Muscle layer of colon (tissue), 2 donors: ENCODE measurements at regions not wholly inside any gene's neighbourhood (a gene's known extent, or its start where the extent isn't known, plus 50 kb on each side); places are given as distances from the start of the nearest gene placed in this dataset.
"Not testable (repeated sequence)": the region's sequence is repeated elsewhere in the genome, so short reads cannot be mapped to it uniquely, and the experiment has no call there.

Experiments
- H3K27ac ChIP-seq: one replicate; pipeline ENCODE4 v1.7.0; 2013; ENCODE audit warnings: low read depth, mild to moderate bottlenecking, low read length, moderate library complexity
- H3K27me3 ChIP-seq, 2 donors: one replicate each; pipeline ENCODE4 v1.7.0; 2013; ENCODE audit warnings: low read length in 2 of 2, mild to moderate bottlenecking in 2 of 2; ENCODE audit not compliant: insufficient read depth in 2 of 2, control insufficient read depth in 1 of 2
- H3K36me3 ChIP-seq: one replicate; pipeline ENCODE4 v1.7.0; 2013; ENCODE audit warnings: mild to moderate bottlenecking, low read length; ENCODE audit not compliant: insufficient read depth
- H3K4me1 ChIP-seq: one replicate; pipeline ENCODE4 v1.7.0; 2013; ENCODE audit warnings: mild to moderate bottlenecking, low read length; ENCODE audit not compliant: insufficient read depth
- H3K4me3 ChIP-seq, 2 donors: one replicate each; pipeline ENCODE4 v1.7.0; 2013; ENCODE audit warnings: low read length in 2 of 2, low read depth in 1 of 2, mild to moderate bottlenecking in 1 of 2, moderate library complexity in 1 of 2
- H3K9ac ChIP-seq: one replicate; pipeline ENCODE4 v1.7.0; 2013; ENCODE audit warnings: low read length
- H3K9me3 ChIP-seq: one replicate; pipeline ENCODE4 v1.7.0; 2013; ENCODE audit warnings: mild to moderate bottlenecking, low read length
- donor health status: abdominal sarcoma.
- donor health status: Adenocarcinoma of cecum.

DNA sequence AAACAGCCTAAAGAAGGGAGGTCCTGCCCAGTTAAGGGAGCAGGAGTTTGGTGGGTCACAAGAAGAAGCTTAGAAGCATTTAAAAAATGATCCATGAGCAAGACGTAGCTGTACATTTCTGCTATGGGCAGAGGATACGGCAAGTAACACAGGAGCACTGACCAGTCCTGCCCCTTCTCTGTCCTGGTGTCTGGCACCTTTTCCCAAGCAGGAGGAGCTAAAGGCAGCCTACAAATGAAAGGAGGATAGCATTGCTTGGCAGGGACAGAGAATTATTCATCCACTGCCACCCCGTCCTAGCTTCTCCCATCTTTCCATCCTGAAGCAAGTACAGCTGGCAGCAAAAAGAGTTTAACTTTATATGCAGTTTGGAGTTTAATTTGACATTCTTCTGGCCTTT lies 1077.6 kb downstream of the TYW1 start:
- H3K4me1 ChIP-seq, result no peaks in the 10 kb centered on the region
- no peak overlapping the region for H3K4me3 ChIP-seq
- no peaks in the 10 kb centered on the region for H3K36me3 ChIP-seq
- H3K9ac ChIP-seq, result no peak overlapping the region
- no peak overlapping the region for H3K27ac ChIP-seq
- H3K27me3 ChIP-seq, result no peaks in the 10 kb centered on the region
- H3K9me3 ChIP-seq, result no peaks in the 10 kb centered on the region

DNA sequence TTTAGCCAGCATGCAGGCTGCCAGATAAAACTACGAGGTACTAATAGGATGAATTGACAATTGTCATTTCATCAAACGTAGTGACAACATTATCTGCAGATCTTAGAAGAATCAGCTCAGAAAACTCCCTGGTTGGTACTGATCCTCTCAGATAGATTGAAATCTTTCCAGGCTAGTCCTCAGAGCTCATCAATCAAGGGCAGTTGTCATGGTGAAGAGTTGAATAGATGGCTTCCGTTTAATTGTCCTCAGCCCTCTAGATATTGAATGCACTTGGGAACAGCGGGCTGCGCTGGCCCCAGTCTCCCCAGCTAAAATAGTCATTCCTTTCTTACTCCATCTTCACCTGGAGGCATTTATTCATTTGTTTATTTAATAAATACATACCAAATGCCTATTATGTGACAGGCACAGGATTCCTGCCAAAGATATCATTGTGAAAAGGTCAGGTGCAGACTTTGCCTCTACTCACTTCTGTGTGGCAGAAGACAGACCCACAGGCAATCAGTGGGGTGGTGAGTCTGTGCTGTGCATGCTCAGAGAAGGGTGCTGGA lies 1081.6 kb downstream of the TYW1 start:
- Histone ChIP-seq H3K27me3 (no peaks in the 10 kb centered on the region), H3K9ac (no peak overlapping the region), H3K4me3 (no peak overlapping the region), H3K4me1 (no peaks in the 10 kb centered on the region), H3K9me3 (no peaks in the 10 kb centered on the region), H3K36me3 (no peaks in the 10 kb centered on the region), H3K27ac (no peak overlapping the region)

DNA sequence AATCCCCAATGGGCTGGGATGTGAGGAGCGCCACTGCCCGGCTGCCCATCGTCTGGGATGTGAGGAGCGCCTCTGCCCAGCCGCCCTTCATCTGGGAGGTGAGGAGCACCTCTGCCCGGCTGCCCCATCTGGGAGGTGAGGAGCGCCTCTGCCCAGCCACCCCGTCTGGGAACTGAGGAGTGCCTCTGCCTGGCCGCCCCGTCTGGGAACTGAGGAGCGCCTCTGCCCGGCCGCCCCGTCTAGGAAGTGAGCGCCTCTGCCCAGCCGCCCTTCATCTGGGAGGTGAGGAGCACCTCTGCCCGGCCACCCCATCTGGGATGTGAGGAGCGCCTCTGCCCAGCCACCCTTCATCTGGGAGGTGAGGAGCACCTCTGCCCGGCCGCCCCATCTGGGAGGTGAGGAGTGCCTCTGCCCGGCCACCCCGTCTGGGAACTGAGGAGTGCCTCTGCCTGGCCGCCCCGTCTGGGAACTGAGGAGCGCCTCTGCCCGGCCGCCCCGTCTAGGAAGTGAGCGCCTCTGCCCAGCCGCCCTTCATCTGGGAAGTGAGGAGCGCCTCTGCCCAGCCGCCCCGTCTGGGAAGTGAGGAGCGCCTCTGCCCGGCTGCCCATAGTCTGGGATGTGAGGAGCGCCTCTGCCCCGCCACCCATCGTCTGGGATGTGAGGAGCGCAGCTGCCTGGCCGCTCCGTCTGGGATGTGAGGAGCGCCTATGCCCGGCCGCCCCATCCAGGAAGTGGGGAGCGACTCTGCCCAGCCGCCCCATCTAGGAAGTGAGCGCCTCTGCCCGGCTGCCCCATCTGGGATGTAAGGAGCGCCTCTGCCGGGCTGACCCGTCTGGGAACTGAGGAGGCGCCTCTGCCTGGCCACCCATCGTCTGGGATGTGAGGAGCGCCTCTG lies 1085.7 kb downstream of the TYW1 start:
- H3K9me3 ChIP-seq, result not testable (repeated sequence)

DNA sequence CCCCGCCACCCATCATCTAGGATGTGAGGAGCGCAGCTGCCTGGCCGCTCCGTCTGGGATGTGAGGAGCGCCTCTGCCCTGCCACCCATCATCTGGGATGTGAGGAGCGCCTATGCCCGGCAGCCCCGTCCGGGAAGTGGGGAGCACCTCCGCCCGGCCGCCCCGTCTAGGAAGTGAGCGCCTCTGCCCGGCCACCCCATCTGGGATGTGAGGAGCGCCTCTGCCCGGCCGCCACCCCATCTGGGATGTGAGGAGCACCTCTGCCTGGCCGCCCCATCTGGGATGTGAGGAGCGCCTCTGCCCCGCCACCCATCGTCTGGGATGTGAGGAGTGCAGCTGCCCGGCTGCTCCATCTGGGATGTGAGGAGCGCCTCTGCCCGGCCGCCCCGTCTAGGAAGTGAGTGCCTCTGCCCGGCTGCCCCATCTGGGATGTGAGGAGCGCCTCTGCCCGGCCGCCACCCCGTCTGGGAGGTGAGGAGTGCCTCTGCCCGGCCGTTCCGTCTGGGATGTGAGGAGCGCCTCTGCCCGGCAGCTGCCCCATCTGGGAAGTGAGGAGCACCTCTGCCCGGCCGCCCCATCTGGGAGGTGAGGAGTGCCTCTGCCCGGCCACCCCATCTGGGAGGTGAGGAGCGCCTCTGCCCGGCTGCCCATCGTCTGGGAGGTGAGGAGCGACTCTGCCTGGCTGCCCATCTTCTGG lies 1086.5 kb downstream of the TYW1 start:
- not testable (repeated sequence) for H3K9ac ChIP-seq

More for the DNA sequence above, 1085.7 kb downstream of the TYW1 start:
- not testable (repeated sequence) for H3K4me1 ChIP-seq, H3K4me3 ChIP-seq, H3K36me3 ChIP-seq, H3K9ac ChIP-seq, H3K27me3 ChIP-seq, H3K27ac ChIP-seq

DNA sequence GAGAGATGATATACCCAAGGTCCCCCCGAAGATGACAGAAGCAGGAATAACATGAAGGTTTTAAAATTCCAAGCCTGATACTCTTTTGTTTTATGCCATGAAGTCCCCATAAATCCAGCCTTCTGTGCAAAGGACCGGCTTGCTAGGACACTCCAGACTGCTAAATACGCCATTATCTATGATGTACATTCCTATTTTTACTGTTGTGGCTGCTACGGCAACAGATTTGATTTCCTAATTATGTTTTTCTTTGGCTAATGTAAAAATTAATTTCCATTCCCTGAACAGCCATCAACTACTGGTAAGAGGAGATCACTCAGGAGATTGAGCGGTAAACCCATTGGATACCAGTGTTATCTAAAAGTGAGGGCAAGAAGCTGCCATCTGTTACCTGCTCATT lies 1090.8 kb downstream of the TYW1 start:
- Histone ChIP-seq H3K9ac (no peak overlapping the region), H3K27ac (no peak overlapping the region), H3K9me3 (no peaks in the 10 kb centered on the region), H3K36me3 (no peaks in the 10 kb centered on the region), H3K27me3 (no peaks in the 10 kb centered on the region), H3K4me1 (no peaks in the 10 kb centered on the region), H3K4me3 (no peak overlapping the region)

More for the DNA sequence above, 1086.5 kb downstream of the TYW1 start:
- not testable (repeated sequence) for H3K9me3 ChIP-seq, H3K4me3 ChIP-seq, H3K36me3 ChIP-seq, H3K4me1 ChIP-seq, H3K27me3 ChIP-seq, H3K27ac ChIP-seq

DNA sequence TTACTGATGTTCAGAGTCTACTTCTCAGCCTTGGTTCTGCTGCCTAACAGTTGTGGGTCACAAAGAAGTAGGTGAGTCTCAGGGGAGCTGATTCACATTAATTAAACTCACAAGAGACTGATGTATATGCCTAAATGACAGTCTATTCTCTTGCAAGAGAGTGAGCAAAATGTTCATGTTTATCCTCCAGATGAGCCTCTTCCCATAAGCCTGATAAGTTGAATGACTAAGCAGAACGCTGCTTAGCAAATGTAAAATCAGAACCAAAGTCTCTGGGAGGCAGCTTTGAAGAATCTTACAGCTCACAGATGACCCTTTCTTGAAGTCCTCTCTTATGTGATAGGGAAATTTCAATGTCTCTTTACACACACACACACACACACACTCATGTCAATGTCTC lies 1092.2 kb downstream of the TYW1 start:
- H3K4me3 ChIP-seq, result no peak overlapping the region
- H3K36me3 ChIP-seq, result no peaks in the 10 kb centered on the region
- H3K9ac ChIP-seq, result no peak overlapping the region
- H3K27me3 ChIP-seq, result no peaks in the 10 kb centered on the region
- no peaks in the 10 kb centered on the region for H3K4me1 ChIP-seq
- no peak overlapping the region for H3K27ac ChIP-seq
- no peaks in the 10 kb centered on the region for H3K9me3 ChIP-seq

DNA sequence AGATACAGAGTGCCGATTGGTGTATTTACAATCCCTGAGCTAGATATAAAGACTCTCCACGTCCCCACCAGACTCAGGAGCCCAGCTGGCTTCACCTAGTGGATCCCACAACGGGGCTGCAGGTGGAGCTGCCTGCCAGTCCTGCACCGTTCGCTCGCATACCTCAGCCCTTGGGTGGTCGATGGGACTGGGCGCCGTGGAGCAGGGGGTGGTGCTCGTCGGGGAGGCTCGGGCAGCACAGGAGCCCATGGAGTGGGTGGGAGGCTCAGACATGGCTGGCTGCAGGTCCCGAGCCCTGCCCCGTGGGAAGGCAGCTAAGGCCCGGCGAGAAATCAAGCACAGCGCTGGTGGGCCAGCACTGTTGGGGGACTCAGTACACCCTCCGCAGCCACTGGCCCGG lies 1093.6 kb downstream of the TYW1 start:
- H3K4me1 ChIP-seq, H3K27me3 ChIP-seq, H3K4me3 ChIP-seq, H3K9ac ChIP-seq, H3K36me3 ChIP-seq, H3K27ac ChIP-seq, H3K9me3 ChIP-seq: not testable (repeated sequence)

DNA sequence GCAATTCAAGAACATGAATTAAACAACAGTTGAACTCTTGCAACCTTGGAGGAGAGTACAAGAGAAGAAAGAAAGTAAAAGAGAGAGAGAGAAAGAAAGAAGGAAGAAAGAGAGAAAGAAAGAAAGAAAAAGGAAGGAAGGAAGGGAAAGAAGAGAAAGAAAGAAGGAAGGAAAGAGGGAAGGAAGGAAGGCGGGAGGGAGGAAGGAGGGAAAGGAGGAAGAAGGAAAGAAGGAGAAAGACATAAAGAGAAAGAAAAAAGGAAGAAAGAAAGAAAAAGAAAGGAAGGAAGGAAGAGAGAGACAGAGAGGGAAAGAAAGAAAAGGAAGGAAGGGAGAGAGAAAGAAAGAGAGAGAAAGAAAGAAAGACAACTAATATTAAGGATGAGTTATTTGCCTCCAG lies 1106.7 kb downstream of the TYW1 start:
- Histone ChIP-seq H3K4me3 (no peak overlapping the region), H3K27ac (no peak overlapping the region), H3K36me3 (no peaks in the 10 kb centered on the region), H3K9ac (no peak overlapping the region), H3K4me1 (no peaks in the 10 kb centered on the region), H3K9me3 (no peaks in the 10 kb centered on the region), H3K27me3 (no peaks in the 10 kb centered on the region)

DNA sequence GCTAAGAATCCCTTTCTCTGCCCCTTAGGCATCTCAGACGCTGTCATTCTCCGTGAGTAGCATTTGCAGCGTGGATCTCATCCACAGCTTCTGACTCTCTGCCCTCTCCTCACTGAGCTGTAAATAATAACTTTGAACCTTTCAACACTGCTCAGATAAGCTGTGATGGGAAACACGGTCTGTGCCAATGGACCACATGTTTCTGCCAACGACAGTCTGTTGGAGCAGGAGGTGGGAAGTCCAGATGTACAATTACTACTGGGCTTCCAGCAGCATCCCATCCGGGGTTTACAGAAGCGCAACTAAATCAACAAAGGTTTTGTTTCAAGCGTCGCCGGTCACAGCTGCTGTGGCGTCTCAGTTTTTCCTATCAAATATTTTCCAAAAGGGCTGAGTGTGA lies 1110.6 kb downstream of the TYW1 start:
- H3K27me3 ChIP-seq, result no peaks in the 10 kb centered on the region
- no peak overlapping the region for H3K27ac ChIP-seq
- no peaks in the 10 kb centered on the region for H3K4me1 ChIP-seq
- no peaks in the 10 kb centered on the region for H3K9me3 ChIP-seq
- no peaks in the 10 kb centered on the region for H3K36me3 ChIP-seq
- H3K9ac ChIP-seq, result no peak overlapping the region
- no peak overlapping the region for H3K4me3 ChIP-seq

DNA sequence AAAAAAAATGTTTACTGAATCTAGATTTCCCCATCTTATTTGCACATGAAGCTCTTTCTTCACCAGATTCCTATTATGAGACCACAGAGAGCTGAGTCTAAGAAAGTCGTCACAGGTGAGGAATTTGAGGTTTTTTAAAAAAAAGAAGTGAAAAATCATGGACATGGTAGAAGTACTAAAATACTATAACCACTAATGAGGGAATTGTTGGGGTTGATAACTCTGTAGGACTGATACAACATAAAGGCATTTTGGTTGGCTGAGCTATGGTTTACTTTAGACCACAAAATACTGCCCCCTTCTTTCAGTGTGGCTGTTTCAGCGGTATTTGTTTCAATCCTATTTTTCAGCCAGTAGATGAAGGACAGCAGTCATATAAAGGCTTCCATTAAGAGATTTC lies 1111.3 kb downstream of the TYW1 start:
- Histone ChIP-seq H3K9me3 (no peaks in the 10 kb centered on the region), H3K27me3 (no peaks in the 10 kb centered on the region), H3K36me3 (no peaks in the 10 kb centered on the region), H3K4me3 (no peak overlapping the region), H3K27ac (no peak overlapping the region), H3K9ac (no peak overlapping the region), H3K4me1 (no peaks in the 10 kb centered on the region)

DNA sequence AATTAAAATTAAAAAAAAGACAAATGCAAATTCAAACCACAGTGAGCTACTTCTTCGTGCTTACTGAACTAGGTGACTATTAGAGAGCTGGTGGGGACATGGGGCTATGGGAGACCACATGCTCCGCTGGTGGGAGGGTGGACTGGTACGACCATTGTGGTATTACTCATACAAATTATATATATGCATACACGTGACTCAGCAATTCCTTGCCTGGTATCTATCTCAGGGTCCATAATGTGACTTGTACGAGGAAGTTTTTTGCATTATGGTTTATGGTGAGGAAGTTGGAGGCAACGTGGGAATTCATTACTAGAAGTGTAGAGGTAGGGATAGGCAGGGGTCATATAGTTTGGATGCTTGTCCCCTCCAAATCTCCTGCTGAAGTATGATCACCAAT lies 1112.7 kb downstream of the TYW1 start:
- H3K4me3 ChIP-seq, result no peak overlapping the region
- H3K27ac ChIP-seq, result no peak overlapping the region
- H3K9me3 ChIP-seq, result no peaks in the 10 kb centered on the region
- H3K4me1 ChIP-seq, result no peaks in the 10 kb centered on the region
- H3K36me3 ChIP-seq, result no peaks in the 10 kb centered on the region
- no peak overlapping the region for H3K9ac ChIP-seq
- H3K27me3 ChIP-seq, result no peaks in the 10 kb centered on the region
